Mammary epithelial cell (primary cell): ENCODE measurements at regions not wholly inside any gene's neighbourhood (a gene's known extent, or its start where the extent isn't known, plus 50 kb on each side); places are given as distances from the start of the nearest gene placed in this dataset.

Experiments used
- CTCF ChIP-seq, 2 donors: IDR thresholded peaks in 1 of 2; conservative IDR thresholded peaks in 1 of 2; 2 replicates each; pipeline ENCODE4 v1.5.1; 2011 to 2012; ENCODE audit warnings: inconsistent platforms in 2 of 2, low read length in 2 of 2, mild to moderate bottlenecking in 2 of 2, control low read depth in 1 of 2, low read depth in 1 of 2; ENCODE audit not compliant: insufficient read depth in 1 of 2; ENCODE audit errors: extremely low read depth in 1 of 2
- EZH2 ChIP-seq: IDR thresholded peaks from 2 replicates; pipeline ENCODE4 v1.6.1; 2012; ENCODE audit warnings: low read length, inconsistent platforms, borderline replicate concordance

- no peak for TF ChIP-seq CTCF (conservative IDR thresholded peaks at IDR 0.05 in 1 of 2, IDR thresholded peaks at IDR 0.05 in 1 of 2; ENCODE audit: extremely low read depth in 1 of 2, insufficient read depth in 1 of 2, low read depth in 1 of 2, low read length in 2 of 2)
- TF ChIP-seq EZH2, result no peak
Observed at GRCh38 chr4:33561259-33561658, 2683.1 kb downstream of the ARAP2 start.
